ENCODE measurements at regions not wholly inside any gene's neighbourhood (a gene's known extent, or its start where the extent isn't known, plus 50 kb on each side); places are given as distances from the start of the nearest gene placed in this dataset.
"Not testable (repeated sequence)": the region's sequence is repeated elsewhere in the genome, so short reads cannot be mapped to it uniquely, and the experiment has no call there.

GRCh38 chr2:166647935-166648334 lies 153.9 kb upstream of the SCN7A start:
- ATAC-seq (ENCODE audit: insufficient read depth, low read depth) (no peak), DNase-seq (no peak)
- Histone ChIP-seq H3K4me2 (ENCODE audit: insufficient read depth, low read length) (no peak overlapping the region), H3K9me3 (ENCODE audit: insufficient read depth, low read length, severe bottlenecking) (no peaks in the 10 kb centered on the region), H4K20me1 (ENCODE audit: insufficient read depth, low read length) (no peaks in the 10 kb centered on the region), H3K27ac (ENCODE audit: low read length) (no peak overlapping the region), H3K9ac (ENCODE audit: low read depth, low read length) (no peak overlapping the region), H3K4me3 (ENCODE audit: low read depth in 1 of 2, low read length in 2 of 2) (no peak overlapping the region), H3K79me2 (ENCODE audit: insufficient read depth, low read length) (no peaks in the 10 kb centered on the region), H2AFZ (ENCODE audit: low read depth, low read length) (no peak overlapping the region), H3K36me3 (ENCODE audit: insufficient read depth, low read length) (no peaks in the 10 kb centered on the region), H3K27me3 (ENCODE audit: insufficient read depth, low read length, poor library complexity) (no peaks in the 10 kb centered on the region), H3K4me1 (ENCODE audit: insufficient read depth, low read length) (no peaks in the 10 kb centered on the region)
- TF ChIP-seq EZH2 (IDR thresholded peaks at IDR 0.05; ENCODE audit: borderline replicate concordance, low read depth, low read length, severe bottlenecking): no peak
- no peak for TF ChIP-seq CTCF (IDR thresholded peaks at IDR 0.05; ENCODE audit: borderline replicate concordance, extremely low read depth, low read length, poor library complexity, severe bottlenecking)

GRCh38 chr2:166643980-166644379 lies 149.9 kb upstream of the SCN7A start:
- H2AFZ ChIP-seq (ENCODE audit: low read depth, low read length): no peak overlapping the region
- no peaks in the 10 kb centered on the region for H3K79me2 ChIP-seq (ENCODE audit: insufficient read depth, low read length)
- TF ChIP-seq CTCF (IDR thresholded peaks at IDR 0.05; ENCODE audit: borderline replicate concordance, extremely low read depth, low read length, poor library complexity, severe bottlenecking) (no peak), EZH2 (IDR thresholded peaks at IDR 0.05; ENCODE audit: borderline replicate concordance, low read depth, low read length, severe bottlenecking) (no peak)
- DNase-seq (no peak), ATAC-seq (ENCODE audit: insufficient read depth, low read depth) (no peak)
- no peaks in the 10 kb centered on the region for H3K27me3 ChIP-seq (ENCODE audit: insufficient read depth, low read length, poor library complexity)
- no peak overlapping the region for H3K4me2 ChIP-seq (ENCODE audit: insufficient read depth, low read length)
- no peaks in the 10 kb centered on the region for H3K36me3 ChIP-seq (ENCODE audit: insufficient read depth, low read length)
- H3K4me1 ChIP-seq (ENCODE audit: insufficient read depth, low read length): no peaks in the 10 kb centered on the region
- H4K20me1 ChIP-seq (ENCODE audit: insufficient read depth, low read length): no peaks in the 10 kb centered on the region
- H3K27ac ChIP-seq (ENCODE audit: low read length): no peak overlapping the region
- no peaks in the 10 kb centered on the region for H3K9me3 ChIP-seq (ENCODE audit: insufficient read depth, low read length, severe bottlenecking)
- no peak overlapping the region for H3K9ac ChIP-seq (ENCODE audit: low read depth, low read length)
- no peak overlapping the region for H3K4me3 ChIP-seq (ENCODE audit: low read depth in 1 of 2, low read length in 2 of 2)

- not testable (repeated sequence) for H3K27me3 ChIP-seq (ENCODE audit: insufficient read depth, low read length, poor library complexity); DNase-seq; H3K9me3 ChIP-seq (ENCODE audit: insufficient read depth, low read length, severe bottlenecking); ATAC-seq (ENCODE audit: insufficient read depth, low read depth); H3K4me1 ChIP-seq (ENCODE audit: insufficient read depth, low read length); H3K79me2 ChIP-seq (ENCODE audit: insufficient read depth, low read length); H4K20me1 ChIP-seq (ENCODE audit: insufficient read depth, low read length); H3K27ac ChIP-seq (ENCODE audit: low read length); H3K4me2 ChIP-seq (ENCODE audit: insufficient read depth, low read length); H2AFZ ChIP-seq (ENCODE audit: low read depth, low read length); H3K9ac ChIP-seq (ENCODE audit: low read depth, low read length); H3K4me3 ChIP-seq (ENCODE audit: low read depth in 1 of 2, low read length in 2 of 2); H3K36me3 ChIP-seq (ENCODE audit: insufficient read depth, low read length)
Observed at GRCh38 chr2:166641516-166641915, 147.5 kb upstream of the SCN7A start.

GRCh38 chr2:166637051-166637450 lies 143.0 kb upstream of the SCN7A start:
- Histone ChIP-seq H3K4me3 (ENCODE audit: low read depth in 1 of 2, low read length in 2 of 2) (no peak overlapping the region), H3K79me2 (ENCODE audit: insufficient read depth, low read length) (no peaks in the 10 kb centered on the region), H3K9me3 (ENCODE audit: insufficient read depth, low read length, severe bottlenecking) (no peaks in the 10 kb centered on the region), H3K27ac (ENCODE audit: low read length) (no peak overlapping the region), H3K4me2 (ENCODE audit: insufficient read depth, low read length) (no peak overlapping the region), H3K27me3 (ENCODE audit: insufficient read depth, low read length, poor library complexity) (no peaks in the 10 kb centered on the region), H3K4me1 (ENCODE audit: insufficient read depth, low read length) (no peaks in the 10 kb centered on the region), H4K20me1 (ENCODE audit: insufficient read depth, low read length) (no peaks in the 10 kb centered on the region), H3K9ac (ENCODE audit: low read depth, low read length) (no peak overlapping the region), H2AFZ (ENCODE audit: low read depth, low read length) (no peak overlapping the region), H3K36me3 (ENCODE audit: insufficient read depth, low read length) (no peaks in the 10 kb centered on the region)
- TF ChIP-seq EZH2 (IDR thresholded peaks at IDR 0.05; ENCODE audit: borderline replicate concordance, low read depth, low read length, severe bottlenecking) (no peak), CTCF (IDR thresholded peaks at IDR 0.05; ENCODE audit: borderline replicate concordance, extremely low read depth, low read length, poor library complexity, severe bottlenecking) (no peak)
- ATAC-seq (ENCODE audit: insufficient read depth, low read depth) (no peak), DNase-seq (no peak)
